ENCODE measurements at regions not wholly inside any gene's neighbourhood (a gene's known extent, or its start where the extent isn't known, plus 50 kb on each side); places are given as distances from the start of the nearest gene placed in this dataset.

- no peak overlapping the region for H2AFZ ChIP-seq (ENCODE audit: low read length)
- H3K79me2 ChIP-seq (ENCODE audit: control insufficient read depth in 1 of 2, insufficient read depth in 2 of 2, low read length in 2 of 2) = no peaks in the 10 kb centered on the region
- H4K5ac ChIP-seq (ENCODE audit: insufficient read length, low read depth, low read length) = no peak overlapping the region
- H4K20me1 ChIP-seq (replicated peaks in 1 of 2; ENCODE audit: control insufficient read depth in 1 of 2, insufficient read depth in 2 of 2, low read length in 2 of 2) = no peaks in the 10 kb centered on the region
- no peak for FAIRE-seq
- H3K18ac ChIP-seq (ENCODE audit: extremely low read depth, low read length) = no peak overlapping the region
- no peak overlapping the region for H3K9ac ChIP-seq (replicated peaks in 1 of 4; ENCODE audit: extremely low read depth in 1 of 4, low read depth in 3 of 4, low read length in 3 of 4)
- H2BK120ac ChIP-seq (replicated peaks; ENCODE audit: low read depth, low read length) = no peak overlapping the region
- ChIA-PET CTCF (ENCODE audit: partially characterized antibody) (no interaction called here), POLR2A (ENCODE audit: partially characterized antibody) (no interaction called here)
- WGBS, 2 experiments (ENCODE audit: extremely low coverage in 1 of 2, insufficient coverage in 1 of 2, insufficient read length in 1 of 2, insufficient replicate concordance in 2 of 2, low coverage in 1 of 2, low lambda C conversion rate in 2 of 2, missing lambda C conversion rate in 1 of 2) = 92% methylated on average over 2 of the region's 2 CpGs; no CpG with 5 or more reads in 1 of the 2 experiments
- H2BK15ac ChIP-seq (ENCODE audit: low read length) = no peak overlapping the region
- TF ChIP-seq GABPA (IDR thresholded peaks at IDR 0.05; ENCODE audit: borderline replicate concordance, insufficient read depth, low read length) (no peak), POLR2A (IDR thresholded peaks at IDR 0.05; ENCODE audit: control extremely low read depth in 1 of 2, low read depth in 2 of 2, low read length in 2 of 2) (no peak), TAF7 (optimal IDR thresholded peaks at IDR 0.05; ENCODE audit: borderline replicate concordance, low read depth, low read length) (no peak), CHD2 (IDR thresholded peaks at IDR 0.05; ENCODE audit: low read length) (no peak), KDM1A (IDR thresholded peaks at IDR 0.05; ENCODE audit: borderline replicate concordance, low read length) (no peak), YY1 (IDR thresholded peaks at IDR 0.05; ENCODE audit: low read depth, low read length) (no peak), TBP (IDR thresholded peaks at IDR 0.05; ENCODE audit: low read depth, low read length) (no peak), USF2 (IDR thresholded peaks at IDR 0.05; ENCODE audit: low read length) (no peak), CEBPB (IDR thresholded peaks at IDR 0.05; ENCODE audit: low read depth, low read length) (no peak), ZNF274 (IDR thresholded peaks at IDR 0.05; ENCODE audit: borderline replicate concordance, extremely low read depth, low read length) (no peak), CTBP2 (IDR thresholded peaks at IDR 0.05; ENCODE audit: borderline replicate concordance, insufficient read depth, insufficient read length, low read length) (no peak), NANOG (IDR thresholded peaks at IDR 0.05; ENCODE audit: insufficient read depth, low read depth, low read length, poor library complexity, severe bottlenecking) (no peak)
- H4K91ac ChIP-seq (replicated peaks; ENCODE audit: insufficient read length, low read length) = no peak overlapping the region
- peaks cover 0 to 17% (median 4%) of the 10 kb centered on the region in 4 experiments; a peak in 3 of 7 replicates for H3K4me1 ChIP-seq (replicated peaks in 1 of 4; ENCODE audit: control insufficient read depth in 3 of 4, insufficient read depth in 4 of 4, low read length in 3 of 4)
- H3K23ac ChIP-seq (ENCODE audit: insufficient read length) = no peak overlapping the region
- H3K4me2 ChIP-seq (ENCODE audit: insufficient read depth in 1 of 2, low read depth in 2 of 2, low read length in 2 of 2) = no peak overlapping the region
- H4K8ac ChIP-seq (ENCODE audit: extremely low read depth, insufficient read depth, low read length) = no peak overlapping the region
- H3K27ac ChIP-seq (ENCODE audit: low read depth, low read length) = no peak overlapping the region
- H3K14ac ChIP-seq (ENCODE audit: insufficient read length) = no peak overlapping the region
- H3K9me3 ChIP-seq (ENCODE audit: insufficient read depth in 2 of 2, low read depth in 1 of 2, low read length in 1 of 2) = no peaks in the 10 kb centered on the region
- no peaks in the 10 kb centered on the region for H3K36me3 ChIP-seq (ENCODE audit: control insufficient read depth in 2 of 4, insufficient read depth in 4 of 4, low read length in 3 of 4)
- H3K27me3 ChIP-seq (replicated peaks in 1 of 4; ENCODE audit: control insufficient read depth in 3 of 4, extremely low read depth in 1 of 4, insufficient read depth in 3 of 4, low read length in 3 of 4) = no peaks in the 10 kb centered on the region
- no peak overlapping the region for H2BK5ac ChIP-seq (ENCODE audit: low read depth, low read length)
- no peak for DNase-seq (ENCODE audit: low read depth in 1 of 2, low spot score in 2 of 2)
- H3K4me3 ChIP-seq (ENCODE audit: extremely low read depth in 1 of 4, insufficient read depth in 2 of 4, low read depth in 3 of 4, low read length in 4 of 4) = no peak overlapping the region
- H3K4ac ChIP-seq (replicated peaks; ENCODE audit: insufficient read length, low read depth, low read length) = no peak overlapping the region
- H3K23me2 ChIP-seq (ENCODE audit: low read depth, low read length) = no peaks in the 10 kb centered on the region
- H3K79me1 ChIP-seq (ENCODE audit: low read depth, low read length) = no peaks in the 10 kb centered on the region
- no peak overlapping the region for H2BK12ac ChIP-seq (ENCODE audit: low read depth, low read length)
- no peak overlapping the region for H2BK20ac ChIP-seq (ENCODE audit: low read length)
- no peak overlapping the region for H3K56ac ChIP-seq (replicated peaks; ENCODE audit: insufficient read length, low read depth, low read length)
- no peak overlapping the region for H2AK5ac ChIP-seq (ENCODE audit: low read depth, low read length)
Observed at GRCh38 chr1:80529546-80529945, 1271.2 kb upstream of the ADGRL2 start.

All from H1 (cell line).